ENCODE measurements at regions not wholly inside any gene's neighbourhood (a gene's known extent, or its start where the extent isn't known, plus 50 kb on each side); places are given as distances from the start of the nearest gene placed in this dataset.

DNA sequence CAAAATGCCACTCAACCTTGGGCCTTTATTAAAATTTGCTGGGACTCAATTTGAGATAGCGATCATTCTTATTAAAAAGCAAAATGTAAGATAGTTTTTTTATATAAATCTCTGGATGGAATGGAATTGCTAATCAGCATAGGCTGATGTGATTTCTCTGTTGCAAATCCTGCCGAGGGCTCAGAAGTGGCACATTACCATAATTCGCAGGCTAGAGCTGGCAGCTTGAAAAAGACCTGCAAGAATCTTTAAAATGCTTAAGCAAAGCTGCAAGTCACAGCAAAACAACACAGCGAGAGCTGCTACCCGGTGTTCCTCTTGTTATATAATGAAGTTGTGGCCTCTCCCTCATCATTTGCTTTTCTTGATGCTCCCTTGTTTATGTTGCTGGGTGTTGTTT lies 448.1 kb downstream of the GATA3 start:
- Histone ChIP-seq H3K9me1 (ENCODE audit: insufficient read depth, low read length) (no peaks in the 10 kb centered on the region), H3K4me1 (ENCODE audit: control insufficient read depth, insufficient read depth, low read length) (no peaks in the 10 kb centered on the region), H3K4me3 (ENCODE audit: insufficient read depth, low read depth, low read length) (no peak overlapping the region), H2BK120ac (ENCODE audit: low read depth, low read length) (no peak overlapping the region), H3K27ac (ENCODE audit: insufficient read depth, low read length) (no peak overlapping the region), H4K91ac (ENCODE audit: insufficient read depth, low read depth, low read length) (no peak overlapping the region), H2AK5ac (ENCODE audit: low read depth, low read length) (no peak overlapping the region), H3K9me3 (ENCODE audit: control insufficient read depth, insufficient read depth, low read length) (peaks cover 9% of the 10 kb centered on the region; the same call in 1 of the 2 replicates), H3K79me1 (ENCODE audit: low read depth in 1 of 2, low read length in 2 of 2) (no peaks in the 10 kb centered on the region), H4K8ac (ENCODE audit: low read depth in 2 of 2, low read length in 2 of 2) (no peak overlapping the region), H3K18ac (ENCODE audit: low read depth, low read length) (no peak overlapping the region), H2BK20ac (ENCODE audit: low read depth, low read length) (no peak overlapping the region), H2AFZ (replicated peaks; ENCODE audit: low read length, poor library complexity) (no peak overlapping the region), H3K23ac (ENCODE audit: low read depth, low read length) (no peak overlapping the region), H3K4ac (ENCODE audit: low read depth, low read length) (no peak overlapping the region), H2BK15ac (ENCODE audit: low read depth, low read length) (no peak overlapping the region), H2AK9ac (replicated peaks; ENCODE audit: low read depth, low read length, poor library complexity) (no peak overlapping the region), H3K27me3 (ENCODE audit: control insufficient read depth, insufficient read depth, low read length) (no peaks in the 10 kb centered on the region), H4K5ac (ENCODE audit: low read depth, low read length) (no peak overlapping the region), H3K14ac (replicated peaks; ENCODE audit: low read depth, low read length) (no peak overlapping the region), H3K56ac (ENCODE audit: extremely low read depth, insufficient read depth, low read length) (no peak overlapping the region), H2BK5ac (ENCODE audit: low read depth, low read length, poor library complexity, severe bottlenecking) (no peak overlapping the region), H4K20me1 (ENCODE audit: insufficient read depth, low read length) (no peaks in the 10 kb centered on the region), H3K9ac (ENCODE audit: low read depth, low read length) (no peak overlapping the region), H3K4me2 (ENCODE audit: low read depth, low read length) (no peak overlapping the region), H3K36me3 (ENCODE audit: control insufficient read depth, insufficient read depth, low read length) (no peaks in the 10 kb centered on the region)
- dilution Hi-C loops (cut with HindIII; ENCODE audit: low sequenced_read_pairs, unreplicated experiment) (no loop called here), in situ Hi-C loops (cut with MboI; ENCODE audit: low sequenced_read_pairs) (no loop called here), intact Hi-C loops (cut with micrococcal nuclease) (no loop called here)
- ATAC-seq (ENCODE audit: low read depth), result no peak
- ChIA-PET POLR2A (ENCODE audit: unreplicated experiment) (no interaction called here), CTCF (interaction anchor here (0.6 kb wide), 1 partner anchor 406 kb away, joined by 3 read pairs; no protein-coding TSS in a partner anchor)
- TF ChIP-seq NFE2L2 (IDR thresholded peaks at IDR 0.05; ENCODE audit: low read depth, low read length) (no peak), FOS (IDR thresholded peaks at IDR 0.05; ENCODE audit: low read depth, low read length) (no peak), MXI1 (IDR thresholded peaks at IDR 0.05; ENCODE audit: borderline replicate concordance, low read depth, low read length) (no peak), POLR2A (IDR thresholded peaks at IDR 0.05; ENCODE audit: low read depth, low read length) (no peak), RFX5 (IDR thresholded peaks at IDR 0.05; ENCODE audit: low read depth, low read length) (no peak), SMC3 (IDR thresholded peaks at IDR 0.05; ENCODE audit: low read depth, low read length) (no peak), RCOR1 (IDR thresholded peaks at IDR 0.05; ENCODE audit: insufficient replicate concordance, low read length) (no peak), MAZ (IDR thresholded peaks at IDR 0.05; ENCODE audit: borderline replicate concordance, low read depth, low read length) (no peak), RAD21 (IDR thresholded peaks at IDR 0.05; ENCODE audit: low read length) (no peak), CHD1 (IDR thresholded peaks at IDR 0.05; ENCODE audit: low read depth, low read length) (no peak), MAFK (IDR thresholded peaks at IDR 0.05; ENCODE audit: low read depth, low read length) (no peak), BHLHE40 (IDR thresholded peaks at IDR 0.05; ENCODE audit: low read depth, low read length) (no peak), CEBPB (IDR thresholded peaks at IDR 0.05; ENCODE audit: low read depth, low read length) (no peak)
- TF ChIP-seq, protein P1, sequence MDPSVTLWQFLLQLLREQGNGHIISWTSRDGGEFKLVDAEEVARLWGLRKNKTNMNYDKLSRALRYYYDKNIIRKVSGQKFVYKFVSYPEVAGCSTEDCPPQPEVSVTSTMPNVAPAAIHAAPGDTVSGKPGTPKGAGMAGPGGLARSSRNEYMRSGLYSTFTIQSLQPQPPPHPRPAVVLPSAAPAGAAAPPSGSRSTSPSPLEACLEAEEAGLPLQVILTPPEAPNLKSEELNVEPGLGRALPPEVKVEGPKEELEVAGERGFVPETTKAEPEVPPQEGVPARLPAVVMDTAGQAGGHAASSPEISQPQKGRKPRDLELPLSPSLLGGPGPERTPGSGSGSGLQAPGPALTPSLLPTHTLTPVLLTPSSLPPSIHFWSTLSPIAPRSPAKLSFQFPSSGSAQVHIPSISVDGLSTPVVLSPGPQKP (IDR thresholded peaks at IDR 0.05; ENCODE audit: borderline replicate concordance, low read depth, low read length), result no peak
- TF ChIP-seq, protein P2, sequence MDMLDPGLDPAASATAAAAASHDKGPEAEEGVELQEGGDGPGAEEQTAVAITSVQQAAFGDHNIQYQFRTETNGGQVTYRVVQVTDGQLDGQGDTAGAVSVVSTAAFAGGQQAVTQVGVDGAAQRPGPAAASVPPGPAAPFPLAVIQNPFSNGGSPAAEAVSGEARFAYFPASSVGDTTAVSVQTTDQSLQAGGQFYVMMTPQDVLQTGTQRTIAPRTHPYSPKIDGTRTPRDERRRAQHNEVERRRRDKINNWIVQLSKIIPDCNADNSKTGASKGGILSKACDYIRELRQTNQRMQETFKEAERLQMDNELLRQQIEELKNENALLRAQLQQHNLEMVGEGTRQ (IDR thresholded peaks at IDR 0.05; ENCODE audit: low read depth, low read length), result no peak
- TF ChIP-seq, protein P3, sequence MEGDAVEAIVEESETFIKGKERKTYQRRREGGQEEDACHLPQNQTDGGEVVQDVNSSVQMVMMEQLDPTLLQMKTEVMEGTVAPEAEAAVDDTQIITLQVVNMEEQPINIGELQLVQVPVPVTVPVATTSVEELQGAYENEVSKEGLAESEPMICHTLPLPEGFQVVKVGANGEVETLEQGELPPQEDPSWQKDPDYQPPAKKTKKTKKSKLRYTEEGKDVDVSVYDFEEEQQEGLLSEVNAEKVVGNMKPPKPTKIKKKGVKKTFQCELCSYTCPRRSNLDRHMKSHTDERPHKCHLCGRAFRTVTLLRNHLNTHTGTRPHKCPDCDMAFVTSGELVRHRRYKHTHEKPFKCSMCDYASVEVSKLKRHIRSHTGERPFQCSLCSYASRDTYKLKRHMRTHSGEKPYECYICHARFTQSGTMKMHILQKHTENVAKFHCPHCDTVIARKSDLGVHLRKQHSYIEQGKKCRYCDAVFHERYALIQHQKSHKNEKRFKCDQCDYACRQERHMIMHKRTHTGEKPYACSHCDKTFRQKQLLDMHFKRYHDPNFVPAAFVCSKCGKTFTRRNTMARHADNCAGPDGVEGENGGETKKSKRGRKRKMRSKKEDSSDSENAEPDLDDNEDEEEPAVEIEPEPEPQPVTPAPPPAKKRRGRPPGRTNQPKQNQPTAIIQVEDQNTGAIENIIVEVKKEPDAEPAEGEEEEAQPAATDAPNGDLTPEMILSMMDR (conservative IDR thresholded peaks at IDR 0.05; ENCODE audit: low read depth, low read length), result no peak
- no peak for DNase-seq
- WGBS, 2 experiments (ENCODE audit: extremely low coverage in 2 of 2, insufficient read length in 1 of 2), result no CpG with 5 or more reads among the region's 5 CpGs
- no TSS peak for BruUV-seq (replicated peaks)

Measured in IMR-90 (cell line).